HepG2 (cell line): ENCODE measurements at regions not wholly inside any gene's neighbourhood (a gene's known extent, or its start where the extent isn't known, plus 50 kb on each side); places are given as distances from the start of the nearest gene placed in this dataset.

Experiments used
- ATAC-seq: fragments of 200-7000 bp; cut with Tn5 transposase; 3 replicates; pipeline ENCODE4 v1.9.1; 2020; ENCODE audit warnings: mild to moderate bottlenecking, moderate library complexity
- BruUV-seq: library from RNA; stranded (reverse); fragments of 400-500 nt; replicated peaks from 2 replicates; lab custom pipeline; 2021; lab: Mats Ljungman, UMichigan
- CTCF ChIA-PET: fragments of 300-600 bp; formaldehyde crosslinking; extraction: SDS; loops from one replicate; lab custom pipeline; 2021; ENCODE audit warnings: low total read pairs, inconsistent platforms, low intra/inter-chr PET ratio; lab: Yijun Ruan, JAX
- POLR2A ChIA-PET: fragments of 350-600 bp; sonication (Branson Sonifier 250); formaldehyde crosslinking; loops from one replicate; lab custom pipeline; 2020; ENCODE audit warnings: antibody characterized with exemption, inconsistent platforms; lab: Yijun Ruan, JAX
- DNase-seq: peaks from one replicate; pipeline ENCODE4 v3.0.0-alpha.2; 2015; ENCODE audit warnings: low spot score
- FAIRE-seq: peaks from 3 replicates; lab custom pipeline; 2011; peaks lifted over from hg19 to GRCh38; lab: Jason Lieb, UNC
- H2AFZ ChIP-seq: one replicate; pipeline ENCODE4 v1.6.1; 2011; ENCODE audit warnings: low read length, inconsistent platforms
- H3K27ac ChIP-seq: fragments of 300-600 bp; 3 replicates; pipeline ENCODE4 v1.8.0; 2011; ENCODE audit warnings: mixed run types, mild to moderate bottlenecking, mixed read lengths, low read length, inconsistent platforms; ENCODE audit not compliant: insufficient read depth; ENCODE audit errors: extremely low read length
- H3K27me3 ChIP-seq, 2 experiments: fragments of 200-600 bp in 1 of 2; 2 replicates in 1 of 2; 3 replicates in 1 of 2; pipeline versions ENCODE4 v1.6.0 to v1.8.0; 2011; ENCODE audit warnings: low read length in 2 of 2, mild to moderate bottlenecking in 2 of 2, moderate library complexity in 2 of 2, inconsistent platforms in 1 of 2; ENCODE audit not compliant: insufficient read depth in 2 of 2, control insufficient read depth in 1 of 2
- H3K36me3 ChIP-seq, 2 experiments: fragments of 200-600 bp in 1 of 2; replicated peaks in 1 of 2; 2 replicates in 1 of 2; 3 replicates in 1 of 2; pipeline versions ENCODE4 v1.5.1 to v1.8.0; 2011; ENCODE audit warnings: low read length in 2 of 2, inconsistent platforms in 1 of 2; ENCODE audit not compliant: insufficient read depth in 2 of 2, control insufficient read depth in 1 of 2
- H3K4me1 ChIP-seq: 2 replicates; pipeline ENCODE4 v1.5.1; 2012; ENCODE audit warnings: low read length, inconsistent platforms; ENCODE audit not compliant: insufficient read depth
- H3K4me2 ChIP-seq: 2 replicates; pipeline ENCODE4 v1.6.0; 2011; ENCODE audit warnings: low read depth, low read length, inconsistent platforms
- H3K4me3 ChIP-seq, 3 experiments: fragments of 200-600 bp in 1 of 3; sonication (generic), shearing (Covaris generic) in 1 of 3; replicated peaks in 1 of 3; 2 replicates each; pipeline ENCODE4 v1.5.1; 2011 to 2016; ENCODE audit warnings: low read length in 3 of 3, inconsistent platforms in 2 of 3, low read depth in 2 of 3, mild to moderate bottlenecking in 2 of 3, control low read depth in 1 of 3, mixed read lengths in 1 of 3; ENCODE audit not compliant: insufficient read depth in 1 of 3
- H3K79me2 ChIP-seq: one replicate; pipeline ENCODE4 v1.6.1; 2011; ENCODE audit warnings: low read length, inconsistent platforms; ENCODE audit not compliant: insufficient read depth
- H3K9ac ChIP-seq: 2 replicates; pipeline ENCODE4 v1.6.0; 2011; ENCODE audit warnings: mild to moderate bottlenecking, low read depth, low read length, inconsistent platforms; ENCODE audit not compliant: insufficient read depth
- H3K9me3 ChIP-seq: 2 replicates; pipeline ENCODE4 v1.5.1; 2012; ENCODE audit warnings: mild to moderate bottlenecking, low read length
- H4K20me1 ChIP-seq: 2 replicates; pipeline ENCODE4 v1.6.0; 2011; ENCODE audit warnings: inconsistent platforms, mild to moderate bottlenecking, low read length, moderate library complexity; ENCODE audit not compliant: insufficient read depth
- AKNA ChIP-seq: sonication (generic); formaldehyde crosslinking; IDR thresholded peaks from 2 replicates; pipeline ENCODE4 v1.4.0; 2020; ENCODE audit warnings: missing genetic modification reagents, borderline replicate concordance
- EEA1 ChIP-seq: sonication (generic); formaldehyde crosslinking; IDR thresholded peaks from 2 replicates; pipeline ENCODE4 v1.5.1; 2020; ENCODE audit warnings: mild to moderate bottlenecking, missing genetic modification reagents, borderline replicate concordance
- ESRRA ChIP-seq: sonication (generic); formaldehyde crosslinking; IDR thresholded peaks from 2 replicates; pipeline ENCODE4 v1.5.1; 2020; ENCODE audit warnings: mild to moderate bottlenecking, low read depth, missing genetic modification reagents
- HDAC2 ChIP-seq: sonication (generic); formaldehyde crosslinking; IDR thresholded peaks from 2 replicates; pipeline ENCODE4 v1.4.0; 2020; ENCODE audit warnings: missing genetic modification reagents
- KDM3A ChIP-seq: IDR thresholded peaks from 2 replicates; pipeline ENCODE4 v1.6.1; 2018; ENCODE audit warnings: low read depth, missing compliant biosample characterization
- KDM6A ChIP-seq: IDR thresholded peaks from 2 replicates; pipeline ENCODE4 v1.6.1; 2016; ENCODE audit warnings: low read depth
- SP140L ChIP-seq: sonication (generic); formaldehyde crosslinking; IDR thresholded peaks from 2 replicates; pipeline ENCODE4 v1.4.0; 2020; ENCODE audit warnings: missing genetic modification reagents, borderline replicate concordance
- TBX2 ChIP-seq: sonication (generic); formaldehyde crosslinking; IDR thresholded peaks from 2 replicates; pipeline ENCODE4 v1.5.0; 2020; ENCODE audit warnings: missing genetic modification reagents, mild to moderate bottlenecking, borderline replicate concordance
- ZMAT3 ChIP-seq: sonication (generic); formaldehyde crosslinking; conservative IDR thresholded peaks from 2 replicates; pipeline ENCODE4 v1.7.0; 2021; ENCODE audit warnings: missing genetic modification reagents
- ZNF180 ChIP-seq: sonication (generic); formaldehyde crosslinking; IDR thresholded peaks from 2 replicates; pipeline ENCODE4 v1.4.0; 2020; ENCODE audit warnings: low read depth, missing genetic modification reagents, borderline replicate concordance
- WGBS: methylation state at CpG from one replicate; pipeline ENCODE4 v1.1.6; 2017; ENCODE audit warnings: low lambda C conversion rate; 5-methylcytosine and 5-hydroxymethylcytosine counted together
- in situ Hi-C: cut with HindIII; loops from 2 replicates; pipeline ENCODE4 v1.10.0; 2017; ENCODE audit warnings: low pct_unique_long_range_greater_than_20kb; ENCODE audit not compliant: extremely low pct_ligation_motif_present
- intact Hi-C: fragments of 100-400 bp; cut with micrococcal nuclease; formaldehyde crosslinking; loops from one replicate; pipeline ENCODE4 v1.10.0; 2022; ENCODE audit not compliant: unreplicated experiment
- TF ChIP-seq, protein P1 (sequence below): sonication (generic); formaldehyde crosslinking; IDR thresholded peaks from one replicate; pipeline ENCODE4 v1.5.1; 2020; ENCODE audit warnings: mild to moderate bottlenecking, missing genetic modification reagents; ENCODE audit errors: not compliant biosample characterization

GRCh38 chr10:121049923-121050322 is 198.8 kb downstream of the WDR11 start:
- Histone ChIP-seq H3K9me3 (no peaks in the 10 kb centered on the region), H3K79me2 (no peaks in the 10 kb centered on the region), H2AFZ (no peak overlapping the region), H3K27me3 (no peaks in the 10 kb centered on the region), H3K9ac (no peak overlapping the region), H3K36me3 (no peaks in the 10 kb centered on the region), H3K4me1 (peaks cover 3% of the 10 kb centered on the region), H3K4me3 (no peak overlapping the region), H3K27ac (no peak overlapping the region), H4K20me1 (no peaks in the 10 kb centered on the region), H3K4me2 (no peak overlapping the region)
- FAIRE-seq (no peak), DNase-seq (no peak), ATAC-seq (no peak)
- intact Hi-C loops (no loop called here), in situ Hi-C loops (no loop called here)
- CTCF ChIA-PET, result no interaction called here
- BruUV-seq, result no TSS peak
- WGBS, result 7% methylated on average over 1 of the region's 1 CpG
- POLR2A ChIA-PET, result no interaction called here
- TF ChIP-seq ZNF180 (CRISPR knock-in tag), result no peak
- TF ChIP-seq, protein P1, sequence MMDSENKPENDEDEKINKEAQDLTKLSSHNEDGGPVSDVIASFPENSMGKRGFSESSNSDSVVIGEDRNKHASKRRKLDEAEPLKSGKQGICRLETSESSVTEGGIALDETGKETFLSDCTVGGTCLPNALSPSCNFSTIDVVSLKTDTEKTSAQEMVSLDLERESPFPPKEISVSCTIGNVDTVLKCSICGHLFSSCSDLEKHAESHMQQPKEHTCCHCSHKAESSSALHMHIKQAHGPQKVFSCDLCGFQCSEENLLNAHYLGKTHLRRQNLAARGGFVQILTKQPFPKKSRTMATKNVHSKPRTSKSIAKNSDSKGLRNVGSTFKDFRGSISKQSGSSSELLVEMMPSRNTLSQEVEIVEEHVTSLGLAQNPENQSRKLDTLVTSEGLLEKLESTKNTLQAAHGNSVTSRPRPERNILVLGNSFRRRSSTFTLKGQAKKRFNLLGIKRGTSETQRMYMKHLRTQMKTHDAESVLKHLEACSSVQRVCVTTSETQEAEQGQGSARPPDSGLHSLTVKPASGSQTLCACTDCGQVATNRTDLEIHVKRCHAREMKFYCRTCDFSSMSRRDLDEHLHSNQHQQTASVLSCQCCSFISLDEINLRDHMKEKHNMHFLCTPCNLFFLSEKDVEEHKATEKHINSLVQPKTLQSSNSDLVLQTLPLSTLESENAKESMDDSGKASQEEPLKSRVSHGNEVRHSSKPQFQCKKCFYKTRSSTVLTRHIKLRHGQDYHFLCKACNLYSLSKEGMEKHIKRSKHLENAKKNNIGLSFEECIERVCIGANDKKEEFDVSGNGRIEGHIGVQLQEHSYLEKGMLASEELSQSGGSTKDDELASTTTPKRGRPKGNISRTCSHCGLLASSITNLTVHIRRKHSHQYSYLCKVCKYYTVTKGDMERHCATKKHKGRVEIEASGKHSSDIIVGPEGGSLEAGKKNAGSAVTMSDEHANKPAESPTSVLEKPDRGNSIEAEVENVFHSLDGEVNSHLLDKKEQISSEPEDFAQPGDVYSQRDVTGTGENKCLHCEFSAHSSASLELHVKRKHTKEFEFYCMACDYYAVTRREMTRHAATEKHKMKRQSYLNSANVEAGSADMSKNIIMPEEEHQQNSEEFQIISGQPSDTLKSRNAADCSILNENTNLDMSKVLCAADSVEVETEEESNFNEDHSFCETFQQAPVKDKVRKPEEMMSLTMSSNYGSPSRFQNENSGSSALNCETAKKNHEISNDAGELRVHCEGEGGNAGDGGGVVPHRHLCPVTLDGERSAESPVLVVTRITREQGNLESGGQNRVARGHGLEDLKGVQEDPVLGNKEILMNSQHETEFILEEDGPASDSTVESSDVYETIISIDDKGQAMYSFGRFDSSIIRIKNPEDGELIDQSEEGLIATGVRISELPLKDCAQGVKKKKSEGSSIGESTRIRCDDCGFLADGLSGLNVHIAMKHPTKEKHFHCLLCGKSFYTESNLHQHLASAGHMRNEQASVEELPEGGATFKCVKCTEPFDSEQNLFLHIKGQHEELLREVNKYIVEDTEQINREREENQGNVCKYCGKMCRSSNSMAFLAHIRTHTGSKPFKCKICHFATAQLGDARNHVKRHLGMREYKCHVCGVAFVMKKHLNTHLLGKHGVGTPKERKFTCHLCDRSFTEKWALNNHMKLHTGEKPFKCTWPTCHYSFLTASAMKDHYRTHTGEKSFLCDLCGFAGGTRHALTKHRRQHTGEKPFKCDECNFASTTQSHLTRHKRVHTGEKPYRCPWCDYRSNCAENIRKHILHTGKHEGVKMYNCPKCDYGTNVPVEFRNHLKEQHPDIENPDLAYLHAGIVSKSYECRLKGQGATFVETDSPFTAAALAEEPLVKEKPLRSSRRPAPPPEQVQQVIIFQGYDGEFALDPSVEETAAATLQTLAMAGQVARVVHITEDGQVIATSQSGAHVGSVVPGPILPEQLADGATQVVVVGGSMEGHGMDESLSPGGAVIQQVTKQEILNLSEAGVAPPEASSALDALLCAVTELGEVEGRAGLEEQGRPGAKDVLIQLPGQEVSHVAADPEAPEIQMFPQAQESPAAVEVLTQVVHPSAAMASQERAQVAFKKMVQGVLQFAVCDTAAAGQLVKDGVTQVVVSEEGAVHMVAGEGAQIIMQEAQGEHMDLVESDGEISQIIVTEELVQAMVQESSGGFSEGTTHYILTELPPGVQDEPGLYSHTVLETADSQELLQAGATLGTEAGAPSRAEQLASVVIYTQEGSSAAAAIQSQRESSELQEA (CRISPR knock-in tag), result no peak
- TF ChIP-seq HDAC2 (CRISPR knock-in tag), result no peak
- no peak for TF ChIP-seq ZMAT3
- TF ChIP-seq ESRRA, result no peak
- no peak for TF ChIP-seq KDM3A
- no peak for TF ChIP-seq AKNA
- TF ChIP-seq KDM6A, result no peak
- TF ChIP-seq TBX2 (CRISPR knock-in tag), result no peak
- TF ChIP-seq SP140L (CRISPR knock-in tag), result no peak
- TF ChIP-seq EEA1, result no peak
